PC-3 (cell line): ENCODE measurements at regions not wholly inside any gene's neighbourhood (a gene's known extent, or its start where the extent isn't known, plus 50 kb on each side); places are given as distances from the start of the nearest gene placed in this dataset.

Experiments
- ATAC-seq: fragments of 200-7000 bp; cut with Tn5 transposase; 2 replicates; pipeline ENCODE4 v1.9.1; 2020; ENCODE audit warnings: mild to moderate bottlenecking, moderate library complexity
- BruUV-seq: library from RNA; stranded (reverse); fragments of 400-500 nt; replicated peaks from 2 replicates; lab custom pipeline; 2021; lab: Mats Ljungman, UMichigan
- CTCF ChIA-PET: fragments of 300-600 bp; sonication (Branson Sonifier 250); formaldehyde crosslinking; loops from one replicate; lab custom pipeline; 2022; ENCODE audit warnings: antibody characterized with exemption; lab: Charles Lee
- POLR2A ChIA-PET: fragments of 300-600 bp; sonication (Branson Sonifier 250); formaldehyde crosslinking; loops from one replicate; lab custom pipeline; 2022; ENCODE audit warnings: antibody characterized with exemption; ENCODE audit not compliant: unreplicated experiment; lab: Charles Lee
- DNase-seq: peaks from one replicate; pipeline ENCODE4 v3.0.0-alpha.2; 2015
- H2AFZ ChIP-seq: fragments of 300-600 bp; sonication (generic); 2 replicates; pipeline ENCODE4 v1.6.0; 2016; ENCODE audit warnings: antibody characterized with exemption, low read length
- H3F3A ChIP-seq: fragments of 300-600 bp; sonication (generic); one replicate; pipeline ENCODE4 v1.6.0; 2017; ENCODE audit warnings: antibody characterized with exemption, low read length, control low read depth, mild to moderate bottlenecking; ENCODE audit not compliant: unreplicated experiment
- H3K27ac ChIP-seq: fragments of 300-600 bp; sonication (generic); 2 replicates; pipeline ENCODE4 v1.5.1; 2016; ENCODE audit warnings: mild to moderate bottlenecking, low read length
- H3K27me3 ChIP-seq: fragments of 300-600 bp; sonication (generic); 2 replicates; pipeline ENCODE4 v1.6.1; 2016; ENCODE audit warnings: low read length, mixed read lengths
- H3K36me3 ChIP-seq: fragments of 300-600 bp; sonication (generic); 2 replicates; pipeline ENCODE4 v1.6.1; 2016; ENCODE audit warnings: low read depth, mixed run types, low read length, mixed read lengths
- H3K4me1 ChIP-seq: fragments of 300-600 bp; sonication (generic); 2 replicates; pipeline ENCODE4 v1.5.1; 2016; ENCODE audit warnings: low read length; ENCODE audit not compliant: insufficient read depth
- H3K4me2 ChIP-seq: fragments of 300-600 bp; sonication (generic); 2 replicates; pipeline ENCODE4 v1.6.0; 2016; ENCODE audit warnings: low read length
- H3K4me3 ChIP-seq: fragments of 300-600 bp; sonication (generic); 2 replicates; pipeline ENCODE4 v1.5.1; 2016; ENCODE audit warnings: mild to moderate bottlenecking, low read length, mixed read lengths
- H3K79me2 ChIP-seq: fragments of 300-600 bp; sonication (generic); 2 replicates; pipeline ENCODE4 v1.6.1; 2017; ENCODE audit warnings: low read length, mixed read lengths
- H3K9ac ChIP-seq: fragments of 300-600 bp; sonication (generic); 2 replicates; pipeline ENCODE4 v1.6.0; 2016; ENCODE audit warnings: mild to moderate bottlenecking, low read length
- H3K9me2 ChIP-seq: fragments of 300-600 bp; sonication (generic); replicated peaks from 2 replicates; pipeline ENCODE4 v1.6.1; 2016; ENCODE audit warnings: mixed run types, low read length, mixed read lengths
- H3K9me3 ChIP-seq: fragments of 300-600 bp; sonication (generic); 2 replicates; pipeline ENCODE4 v1.6.1; 2016; ENCODE audit warnings: low read length, mixed read lengths
- H4K20me1 ChIP-seq: fragments of 300-600 bp; sonication (generic); 2 replicates; pipeline ENCODE4 v1.6.1; 2016; ENCODE audit warnings: low read length, mixed read lengths
- CTCF ChIP-seq: fragments of 300-600 bp; sonication (generic); conservative IDR thresholded peaks from 2 replicates; pipeline ENCODE4 v1.5.1; 2017; ENCODE audit warnings: antibody characterized with exemption, low read depth, mild to moderate bottlenecking, low read length
- EZH2 ChIP-seq: fragments of 300-600 bp; sonication (generic); IDR thresholded peaks from one replicate; pipeline ENCODE4 v1.6.1; 2017; ENCODE audit warnings: antibody characterized with exemption, mild to moderate bottlenecking, low read length; ENCODE audit not compliant: unreplicated experiment
- EZH2phosphoT487 ChIP-seq: fragments of 300-600 bp; sonication (generic); IDR thresholded peaks from 2 replicates; pipeline ENCODE4 v1.6.1; 2018; ENCODE audit warnings: mild to moderate bottlenecking, antibody characterized with exemption, low read length, borderline replicate concordance
- intact Hi-C: fragments of 100-400 bp; cut with micrococcal nuclease; formaldehyde crosslinking; loops from 2 replicates; pipeline ENCODE4 v1.9.0; 2023

- H3K27me3 ChIP-seq, result no peaks in the 10 kb centered on the region
- H2AFZ ChIP-seq, result no peak overlapping the region
- H3F3A ChIP-seq, result no peaks in the 10 kb centered on the region
- H3K27ac ChIP-seq, result no peak overlapping the region
- intact Hi-C loops, result no loop called here
- H3K9ac ChIP-seq, result no peak overlapping the region
- CTCF ChIA-PET, result no interaction called here
- no peaks in the 10 kb centered on the region for H3K9me3 ChIP-seq
- POLR2A ChIA-PET, result no interaction called here
- no peaks in the 10 kb centered on the region for H3K4me1 ChIP-seq
- H3K4me3 ChIP-seq, result no peak overlapping the region
- H3K79me2 ChIP-seq, result no peaks in the 10 kb centered on the region
- no peak for TF ChIP-seq CTCF
- no peak for TF ChIP-seq EZH2
- no peak for TF ChIP-seq EZH2phosphoT487
- H3K36me3 ChIP-seq, result no peaks in the 10 kb centered on the region
- H3K9me2 ChIP-seq, result no peaks in the 10 kb centered on the region
- H3K4me2 ChIP-seq, result no peak overlapping the region
- no TSS peak for BruUV-seq
- DNase-seq (no peak), ATAC-seq (no peak)
- H4K20me1 ChIP-seq, result no peaks in the 10 kb centered on the region
Observed at GRCh38 chr7:46715579-46715978, 794.5 kb upstream of the IGFBP3 start.

GRCh38 chr7:46714904-46715303 is 793.8 kb upstream of the IGFBP3 start:
- Histone ChIP-seq H3F3A (no peaks in the 10 kb centered on the region), H3K27me3 (no peaks in the 10 kb centered on the region), H3K79me2 (no peaks in the 10 kb centered on the region), H3K9me2 (no peaks in the 10 kb centered on the region), H3K9ac (no peak overlapping the region), H3K4me1 (no peaks in the 10 kb centered on the region), H3K9me3 (no peaks in the 10 kb centered on the region), H3K36me3 (no peaks in the 10 kb centered on the region), H4K20me1 (no peaks in the 10 kb centered on the region), H3K4me2 (no peak overlapping the region), H3K4me3 (no peak overlapping the region), H3K27ac (no peak overlapping the region), H2AFZ (no peak overlapping the region)
- ATAC-seq (peak; percentile 85), DNase-seq (no peak)
- ChIA-PET POLR2A (interaction anchor here (0.6 kb wide), 1 partner anchor 145 kb away, joined by 3 read pairs; no protein-coding TSS in a partner anchor), CTCF (no interaction called here)
- BruUV-seq, result no TSS peak
- no peak for TF ChIP-seq EZH2phosphoT487
- TF ChIP-seq EZH2, result no peak
- TF ChIP-seq CTCF, result no peak
- intact Hi-C loops, result no loop called here

- POLR2A ChIA-PET, result interaction anchor here (0.6 kb wide), 1 partner anchor 146 kb away, joined by 3 read pairs; no protein-coding TSS in a partner anchor
- no peaks in the 10 kb centered on the region for H3K27me3 ChIP-seq
- H3K4me2 ChIP-seq, result no peak overlapping the region
- ATAC-seq, result no peak
- no peaks in the 10 kb centered on the region for H3K9me3 ChIP-seq
- H4K20me1 ChIP-seq, result no peaks in the 10 kb centered on the region
- no peaks in the 10 kb centered on the region for H3K9me2 ChIP-seq
- H3K4me3 ChIP-seq, result no peak overlapping the region
- BruUV-seq, result no TSS peak
- CTCF ChIA-PET, result no interaction called here
- H3K79me2 ChIP-seq, result no peaks in the 10 kb centered on the region
- no peak overlapping the region for H2AFZ ChIP-seq
- TF ChIP-seq CTCF, result no peak
- no peak for TF ChIP-seq EZH2
- no peak for TF ChIP-seq EZH2phosphoT487
- no peak overlapping the region for H3K27ac ChIP-seq
- no peaks in the 10 kb centered on the region for H3K4me1 ChIP-seq
- H3K9ac ChIP-seq, result no peak overlapping the region
- intact Hi-C loops, result no loop called here
- DNase-seq, result no peak
- no peaks in the 10 kb centered on the region for H3F3A ChIP-seq
- H3K36me3 ChIP-seq, result no peaks in the 10 kb centered on the region
Observed at GRCh38 chr7:46713868-46714596, 793.0 kb upstream of the IGFBP3 start.
